Duodenal mucosa (tissue), 2 donors: ENCODE measurements at regions not wholly inside any gene's neighbourhood (a gene's known extent, or its start where the extent isn't known, plus 50 kb on each side); places are given as distances from the start of the nearest gene placed in this dataset.
"Not testable (repeated sequence)": the region's sequence is repeated elsewhere in the genome, so short reads cannot be mapped to it uniquely, and the experiment has no call there.

Source experiments
- H3K27ac ChIP-seq: one replicate; pipeline ENCODE4 v1.7.0; 2013; ENCODE audit warnings: low read depth, low read length
- H3K27me3 ChIP-seq, 2 donors: one replicate each; pipeline ENCODE4 v1.7.0; 2013; ENCODE audit warnings: low read length in 2 of 2, control low read depth in 1 of 2; ENCODE audit not compliant: insufficient read depth in 2 of 2, control insufficient read depth in 1 of 2
- H3K36me3 ChIP-seq, 2 donors: one replicate each; pipeline ENCODE4 v1.7.0; 2013; ENCODE audit warnings: low read length in 2 of 2, control low read depth in 1 of 2; ENCODE audit not compliant: insufficient read depth in 2 of 2, control insufficient read depth in 1 of 2
- H3K4me1 ChIP-seq, 2 donors: one replicate each; pipeline ENCODE4 v1.7.0; 2013; ENCODE audit warnings: low read length in 2 of 2, control low read depth in 1 of 2; ENCODE audit not compliant: insufficient read depth in 2 of 2, control insufficient read depth in 1 of 2
- H3K4me3 ChIP-seq, 2 donors: one replicate each; pipeline ENCODE4 v1.7.0; 2013; ENCODE audit warnings: low read length in 2 of 2, low read depth in 1 of 2
- H3K9ac ChIP-seq, 2 donors: one replicate each; pipeline ENCODE4 v1.7.0; 2013; ENCODE audit warnings: low read length in 2 of 2, low read depth in 1 of 2
- H3K9me3 ChIP-seq, 2 donors: one replicate each; pipeline ENCODE4 v1.7.0; 2013; ENCODE audit warnings: low read length in 2 of 2, control low read depth in 1 of 2; ENCODE audit not compliant: control insufficient read depth in 1 of 2

- H3K4me3 ChIP-seq, H3K4me1 ChIP-seq, H3K27ac ChIP-seq, H3K36me3 ChIP-seq, H3K9ac ChIP-seq, H3K9me3 ChIP-seq, H3K27me3 ChIP-seq: not testable (repeated sequence)
Observed at GRCh38 chr15:20012837-20013236, 528.8 kb downstream of the GOLGA6L6 start.

DNA sequence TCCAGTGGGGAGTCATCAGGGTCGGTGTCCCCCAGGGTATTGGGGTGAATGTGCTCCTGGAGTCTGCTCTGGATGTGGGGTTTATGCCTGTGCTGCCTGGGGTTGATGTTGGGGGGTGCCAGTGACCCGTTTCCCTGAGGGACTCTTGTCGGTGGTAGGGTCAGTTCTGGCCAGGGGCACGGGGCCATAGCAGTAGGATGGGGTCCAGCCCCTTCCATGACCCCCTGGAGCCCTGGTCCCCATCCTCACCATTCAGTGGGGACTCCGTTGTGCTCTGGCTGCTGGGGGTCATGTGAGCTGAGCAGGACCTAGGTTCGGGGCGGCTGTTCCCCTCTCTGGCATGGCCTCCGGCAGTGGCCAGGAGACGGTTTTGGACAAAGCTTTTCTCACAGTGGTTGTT is 530.8 kb downstream of the GOLGA6L6 start:
- H3K36me3 ChIP-seq, H3K27ac ChIP-seq, H3K4me3 ChIP-seq, H3K9me3 ChIP-seq, H3K9ac ChIP-seq, H3K27me3 ChIP-seq, H3K4me1 ChIP-seq: not testable (repeated sequence)

GRCh38 chr15:20009619-20010018 is 532.0 kb downstream of the GOLGA6L6 start:
- H3K9me3 ChIP-seq, H3K36me3 ChIP-seq, H3K4me1 ChIP-seq, H3K4me3 ChIP-seq, H3K27me3 ChIP-seq, H3K27ac ChIP-seq, H3K9ac ChIP-seq: not testable (repeated sequence)

- H3K9ac ChIP-seq, H3K27me3 ChIP-seq, H3K4me1 ChIP-seq, H3K27ac ChIP-seq, H3K9me3 ChIP-seq, H3K4me3 ChIP-seq, H3K36me3 ChIP-seq: not testable (repeated sequence)
Observed at GRCh38 chr15:20007338-20007737, 534.3 kb downstream of the GOLGA6L6 start.

DNA sequence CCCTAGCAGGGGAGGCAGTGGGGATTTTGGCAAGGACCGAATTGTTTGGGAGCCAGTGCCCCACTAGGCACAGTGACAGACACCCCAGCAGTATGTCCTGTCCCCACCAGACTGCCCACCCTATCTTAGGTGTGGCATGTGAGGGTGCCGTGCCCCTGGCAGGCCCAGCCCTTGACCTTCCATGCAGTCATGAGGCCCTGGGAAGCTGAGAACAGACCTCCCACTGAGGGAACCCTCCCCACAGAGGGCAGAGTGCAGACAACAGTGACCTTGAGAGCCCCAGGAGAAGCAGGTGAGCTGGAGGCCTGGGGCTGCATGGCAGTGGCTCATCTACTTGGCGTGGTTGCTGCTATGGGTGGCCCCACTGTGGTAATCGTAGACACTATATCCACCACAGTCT is 538.1 kb downstream of the GOLGA6L6 start:
- H3K27me3 ChIP-seq, H3K36me3 ChIP-seq, H3K27ac ChIP-seq, H3K4me1 ChIP-seq, H3K4me3 ChIP-seq, H3K9ac ChIP-seq, H3K9me3 ChIP-seq: not testable (repeated sequence)

GRCh38 chr15:20002560-20002959 is 539.0 kb downstream of the GOLGA6L6 start:
- H3K4me1 ChIP-seq, H3K27me3 ChIP-seq, H3K9me3 ChIP-seq, H3K27ac ChIP-seq, H3K4me3 ChIP-seq, H3K9ac ChIP-seq, H3K36me3 ChIP-seq: not testable (repeated sequence)

- H3K36me3 ChIP-seq, H3K27ac ChIP-seq, H3K27me3 ChIP-seq, H3K4me1 ChIP-seq, H3K9ac ChIP-seq, H3K9me3 ChIP-seq, H3K4me3 ChIP-seq: not testable (repeated sequence)
Observed at GRCh38 chr15:19996574-19997194, 544.9 kb downstream of the GOLGA6L6 start.

- not testable (repeated sequence) for H3K27ac ChIP-seq, H3K4me1 ChIP-seq, H3K27me3 ChIP-seq, H3K9ac ChIP-seq, H3K4me3 ChIP-seq, H3K36me3 ChIP-seq
- H3K9me3 ChIP-seq, result peaks cover 9 to 11% of the 10 kb centered on the region in 2 donors
Observed at GRCh38 chr15:19995296-19995695, 546.3 kb downstream of the GOLGA6L6 start.

- Histone ChIP-seq H3K36me3 (no peaks in the 10 kb centered on the region), H3K4me3 (no peak overlapping the region), H3K4me1 (no peaks in the 10 kb centered on the region), H3K9me3 (peaks cover 15 to 18% of the 10 kb centered on the region in 2 donors), H3K27ac (no peak overlapping the region), H3K27me3 (no peaks in the 10 kb centered on the region), H3K9ac (no peak overlapping the region)
Observed at GRCh38 chr15:19992428-19992827, 549.2 kb downstream of the GOLGA6L6 start.

DNA sequence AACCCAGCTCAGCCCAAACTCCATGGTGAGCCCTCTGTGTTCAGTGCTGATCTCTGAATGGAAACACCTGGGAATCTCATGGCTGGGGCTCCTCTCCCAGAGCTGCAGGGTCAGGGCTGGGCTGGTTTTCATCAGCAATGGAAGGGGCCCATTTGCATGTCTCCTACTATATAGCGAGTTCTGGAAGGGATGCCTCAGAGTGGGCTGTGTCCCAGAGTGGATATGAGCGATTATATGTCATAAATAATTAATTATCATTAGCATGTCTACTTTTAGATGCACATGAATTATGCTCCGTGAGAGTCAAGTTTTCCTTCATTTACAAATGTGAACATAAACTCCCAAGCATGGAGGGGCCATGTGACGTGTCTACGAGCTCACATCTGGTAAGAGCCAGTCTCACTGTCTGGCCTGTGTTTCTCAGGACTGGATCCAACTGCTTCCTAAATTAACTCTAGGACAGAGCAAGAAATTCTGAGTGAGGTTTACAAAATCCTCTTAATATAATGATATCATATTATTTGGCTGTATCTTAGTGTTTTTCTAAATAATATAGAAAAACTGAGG is 553.4 kb downstream of the GOLGA6L6 start:
- H3K27me3 ChIP-seq, result no peaks in the 10 kb centered on the region

More for the DNA sequence above, 553.4 kb downstream of the GOLGA6L6 start:
- no peak overlapping the region for H3K9ac ChIP-seq
- no peaks in the 10 kb centered on the region for H3K4me1 ChIP-seq
- no peak overlapping the region for H3K27ac ChIP-seq
- H3K9me3 ChIP-seq, result peaks cover 20 to 30% of the 10 kb centered on the region in 2 donors
- H3K36me3 ChIP-seq, result no peaks in the 10 kb centered on the region
- no peak overlapping the region for H3K4me3 ChIP-seq
